GM15510 (cell line): ENCODE measurements at regions not wholly inside any gene's neighbourhood (a gene's known extent, or its start where the extent isn't known, plus 50 kb on each side); places are given as distances from the start of the nearest gene placed in this dataset.

Source experiments
- POLR2A ChIP-seq: IDR thresholded peaks from 3 replicates; pipeline ENCODE4 v1.6.1; 2011; ENCODE audit warnings: borderline replicate concordance; ENCODE audit not compliant: insufficient read length; ENCODE audit errors: extremely low read depth

DNA sequence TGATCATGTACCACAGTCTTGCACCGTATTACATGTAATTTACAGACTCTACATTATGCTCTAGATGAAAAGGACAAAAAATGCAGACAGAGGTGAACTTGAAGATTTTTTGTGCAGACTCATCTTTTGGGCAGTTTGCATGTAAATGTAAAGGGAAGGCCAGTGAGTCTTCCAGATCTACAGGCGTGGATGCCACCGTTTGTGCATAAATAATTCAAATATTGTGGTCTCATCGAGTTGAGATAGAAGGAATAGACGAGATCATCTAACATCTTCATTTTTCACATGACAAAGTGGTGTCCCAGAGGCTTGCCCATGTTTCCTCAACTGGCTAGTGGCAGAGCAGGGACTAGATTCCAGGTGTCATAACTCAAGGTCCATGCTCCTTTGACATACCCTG is 125.2 kb downstream of the ALX1 start:
- TF ChIP-seq POLR2A = no peak

GRCh38 chr12:85405781-85406522 is 125.9 kb downstream of the ALX1 start:
- TF ChIP-seq POLR2A = no peak

- TF ChIP-seq POLR2A = no peak
Observed at GRCh38 chr12:85413266-85413665, 133.2 kb downstream of the ALX1 start.

DNA sequence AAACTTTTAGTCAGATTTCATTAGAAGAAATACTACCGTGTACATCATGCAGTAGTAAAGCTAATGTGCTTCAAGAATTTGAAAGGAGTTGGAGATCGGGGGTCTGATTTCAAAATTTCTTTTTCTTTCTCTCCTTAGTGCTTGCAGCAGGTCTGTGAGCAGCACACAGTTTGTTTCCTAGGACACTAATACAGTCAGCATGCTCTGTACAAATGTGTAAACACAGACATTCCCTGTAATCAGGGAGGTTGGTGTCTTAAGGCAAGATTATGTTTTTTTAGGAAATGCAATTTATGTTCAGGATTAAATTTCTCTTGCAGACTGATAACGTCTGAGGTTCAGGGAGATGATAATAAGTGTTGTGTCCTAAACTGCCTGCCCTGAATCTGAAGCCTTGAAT is 142.7 kb downstream of the ALX1 start:
- no peak for TF ChIP-seq POLR2A

- no peak for TF ChIP-seq POLR2A
Observed at GRCh38 chr12:85423947-85424346, 143.9 kb downstream of the ALX1 start.

DNA sequence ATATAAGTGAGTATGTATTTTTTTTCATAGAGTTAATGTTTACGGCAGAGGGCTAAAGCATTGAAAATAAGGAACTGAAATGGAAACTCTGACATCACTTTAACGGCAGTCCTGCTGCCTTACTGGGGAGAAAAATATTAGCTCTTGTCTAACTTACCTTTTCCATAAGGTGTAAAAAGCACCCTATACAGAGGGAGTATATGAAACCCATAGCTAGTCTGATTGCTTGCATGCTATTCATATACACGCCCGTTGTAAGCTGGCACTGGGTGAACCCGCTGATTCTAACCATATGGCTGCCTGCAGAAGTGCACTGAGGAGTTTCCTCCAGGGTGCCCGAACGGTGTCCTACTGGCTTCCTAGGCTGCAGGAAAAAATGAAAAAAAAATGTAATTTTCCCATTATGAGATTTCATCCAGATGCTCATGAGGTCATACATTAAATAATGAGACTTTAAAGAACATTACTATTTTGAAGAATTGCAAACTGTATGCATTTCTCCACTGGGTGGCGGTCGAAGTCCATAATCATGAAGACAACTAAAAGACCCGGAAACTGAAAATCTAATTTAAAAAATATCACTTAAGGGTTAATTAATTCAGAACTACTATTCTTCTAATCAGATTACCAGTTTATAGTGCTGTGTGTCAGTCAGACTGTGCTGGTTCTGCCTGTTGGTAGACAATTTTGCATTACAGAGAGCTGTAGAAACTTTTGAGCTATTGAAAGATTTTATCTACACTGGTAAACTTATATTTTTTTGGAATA is 144.7 kb downstream of the ALX1 start:
- TF ChIP-seq POLR2A = no peak

- TF ChIP-seq POLR2A = no peak
Observed at GRCh38 chr12:85425349-85425612, 145.3 kb downstream of the ALX1 start.

DNA sequence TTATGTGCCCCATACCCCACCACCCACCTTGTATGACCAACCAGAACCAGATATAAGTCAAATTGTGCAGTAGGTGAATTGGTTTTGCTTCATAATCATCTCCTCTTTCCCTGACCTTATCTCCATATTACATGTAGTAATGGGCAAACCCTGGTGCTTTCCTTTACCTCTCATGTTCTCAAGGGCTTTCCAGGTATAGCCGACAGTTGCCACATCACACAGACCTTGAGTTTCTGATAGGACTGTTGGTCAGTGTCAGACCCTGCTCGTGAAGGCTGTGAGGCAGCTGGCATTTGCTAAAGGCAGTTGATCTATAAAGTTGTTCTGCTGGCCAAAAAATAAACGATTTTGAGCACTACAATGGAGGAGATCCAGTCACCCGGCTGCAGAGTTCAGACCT is 145.9 kb downstream of the ALX1 start:
- TF ChIP-seq POLR2A = no peak

GRCh38 chr12:85440271-85440670 is 160.3 kb downstream of the ALX1 start:
- no peak for TF ChIP-seq POLR2A

DNA sequence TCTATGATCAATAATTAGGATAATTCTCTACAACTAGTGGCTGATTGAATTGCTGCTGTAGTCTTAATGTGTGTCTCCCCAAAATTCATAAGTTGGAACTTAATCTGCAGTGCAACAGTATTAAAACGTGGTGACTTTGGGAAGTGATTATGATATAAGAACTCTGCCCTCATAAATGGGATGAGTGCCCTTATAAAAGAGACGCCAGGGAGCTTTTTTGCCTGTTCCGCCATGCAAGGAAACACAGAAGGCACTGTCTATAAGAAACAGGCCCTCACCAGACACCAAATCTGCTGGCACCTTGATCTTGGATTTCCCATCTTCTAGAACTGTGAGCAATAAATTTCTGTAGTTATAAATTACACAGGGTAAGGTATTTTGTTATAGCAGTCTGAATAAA is 161.0 kb downstream of the ALX1 start:
- TF ChIP-seq POLR2A = no peak

DNA sequence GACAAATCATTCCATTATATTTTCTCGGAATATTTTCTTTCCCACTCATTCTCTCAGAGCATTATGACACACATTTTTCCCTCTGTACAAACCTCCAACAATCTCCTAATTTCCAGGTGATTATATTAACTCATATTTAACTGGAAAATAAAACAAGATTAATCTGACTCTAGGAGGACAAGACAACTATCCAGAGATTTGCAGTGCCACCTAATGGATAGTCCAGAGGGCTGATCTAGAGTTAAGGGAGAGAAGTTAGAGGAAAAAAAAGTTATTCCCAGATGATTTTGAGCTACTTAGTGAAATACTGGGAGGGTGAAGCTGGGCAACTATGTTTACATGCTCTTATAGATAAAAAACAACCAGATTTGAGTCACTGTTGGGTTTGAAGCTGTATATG is 161.7 kb downstream of the ALX1 start:
- no peak for TF ChIP-seq POLR2A

GRCh38 chr12:85445060-85445938 is 165.3 kb downstream of the ALX1 start:
- TF ChIP-seq POLR2A = no peak

DNA sequence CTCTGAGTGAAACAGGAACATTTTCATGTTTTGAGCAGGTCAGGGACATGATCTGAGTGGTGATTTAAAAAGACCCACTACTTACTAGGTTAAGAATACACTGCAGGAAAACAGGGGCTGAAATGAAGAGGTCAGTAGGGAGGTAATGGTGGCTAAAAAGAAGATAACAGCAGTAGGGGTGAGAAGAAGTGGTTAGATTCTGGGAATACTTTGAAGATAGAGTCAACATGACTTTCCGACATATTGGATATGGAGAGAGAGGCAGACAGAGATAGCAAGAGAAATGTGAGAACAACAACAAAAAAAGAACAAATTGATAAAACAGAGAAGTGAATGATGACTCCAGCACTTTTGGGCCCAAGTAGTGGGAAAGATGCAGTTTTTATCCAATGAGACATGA is 168.0 kb downstream of the ALX1 start:
- TF ChIP-seq POLR2A = no peak

GRCh38 chr12:85448548-85449139 is 168.6 kb downstream of the ALX1 start:
- TF ChIP-seq POLR2A = no peak

- no peak for TF ChIP-seq POLR2A
Observed at GRCh38 chr12:85457016-85457415, 177.0 kb downstream of the ALX1 start.
